ENCODE measurements at regions not wholly inside any gene's neighbourhood (a gene's known extent, or its start where the extent isn't known, plus 50 kb on each side); places are given as distances from the start of the nearest gene placed in this dataset.
"Not testable (repeated sequence)": the region's sequence is repeated elsewhere in the genome, so short reads cannot be mapped to it uniquely, and the experiment has no call there.

GRCh38 chr6:12609751-12610150, 106.8 kb upstream of the PHACTR1 start:
- no peak for DNase-seq (ENCODE audit: low read depth in 2 of 2)

- DNase-seq (ENCODE audit: low read depth in 2 of 2), result no peak
These were observed 105.7 kb upstream of the PHACTR1 start for GRCh38 chr6:12610862-12611261.

DNA sequence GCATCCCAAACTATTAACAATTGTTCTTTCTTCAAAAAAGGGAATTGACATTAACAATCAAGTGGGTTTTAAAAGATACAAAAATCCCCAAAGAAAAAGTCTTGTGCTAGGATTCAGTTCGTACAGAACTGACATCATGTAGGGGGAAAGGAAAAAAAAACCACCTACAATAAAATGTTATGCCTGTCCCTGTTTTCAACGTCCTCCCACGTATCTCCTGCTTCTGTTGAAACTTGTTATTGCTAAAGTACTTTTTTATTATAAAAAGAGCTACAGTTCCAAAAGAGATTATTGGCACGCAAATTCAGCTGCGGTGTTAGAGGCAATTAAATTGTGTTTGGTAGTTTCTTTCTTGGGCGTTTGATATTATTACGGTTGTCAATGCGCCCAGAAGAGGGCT, 102.8 kb upstream of the PHACTR1 start:
- no peak for DNase-seq (ENCODE audit: low read depth in 2 of 2)

- no peak for DNase-seq (ENCODE audit: low read depth in 2 of 2)
These were observed 102.1 kb upstream of the PHACTR1 start for GRCh38 chr6:12614456-12614855.

- no peak for DNase-seq (ENCODE audit: low read depth in 2 of 2)
These were observed 98.3 kb upstream of the PHACTR1 start for GRCh38 chr6:12618296-12618695.

DNA sequence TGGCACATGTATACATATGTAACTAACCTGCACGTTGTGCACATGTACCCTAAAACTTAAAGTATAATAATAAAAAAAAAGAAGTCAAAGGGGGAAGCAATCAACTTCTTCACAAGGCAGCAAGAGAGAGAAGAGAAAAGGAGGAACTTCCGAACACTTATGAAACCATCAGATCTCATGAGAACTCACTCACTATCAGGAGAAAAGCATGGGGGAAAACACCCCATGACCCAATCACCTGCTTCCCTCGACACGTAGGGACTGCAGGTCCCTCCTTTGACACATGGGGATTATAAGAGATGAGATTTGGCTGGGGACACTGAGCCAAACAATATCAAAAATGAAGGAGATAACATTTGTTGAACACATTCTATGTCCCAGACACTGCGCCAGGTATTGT, 94.8 kb upstream of the PHACTR1 start:
- DNase-seq (ENCODE audit: low read depth in 2 of 2), result no peak

DNA sequence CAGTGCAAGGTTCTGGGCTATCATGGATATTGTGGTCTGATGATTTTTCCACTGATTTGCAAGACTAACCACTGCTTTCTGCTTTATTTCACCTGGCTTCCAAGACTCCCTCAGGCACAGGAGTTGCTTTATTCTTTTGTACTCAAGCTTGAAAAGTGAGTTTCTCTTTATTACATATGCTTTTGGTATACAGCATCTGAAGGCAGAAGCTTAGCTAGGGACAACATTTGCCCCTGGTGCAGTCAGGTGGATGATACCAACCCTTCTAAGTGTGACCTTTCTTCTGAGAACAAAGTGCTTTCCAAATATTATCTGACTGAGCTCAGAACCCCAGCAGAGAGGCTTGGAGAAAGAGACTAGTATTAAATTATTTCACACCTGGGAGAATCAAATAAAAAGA, 94.0 kb upstream of the PHACTR1 start:
- DNase-seq (ENCODE audit: low read depth in 2 of 2), result no peak

DNA sequence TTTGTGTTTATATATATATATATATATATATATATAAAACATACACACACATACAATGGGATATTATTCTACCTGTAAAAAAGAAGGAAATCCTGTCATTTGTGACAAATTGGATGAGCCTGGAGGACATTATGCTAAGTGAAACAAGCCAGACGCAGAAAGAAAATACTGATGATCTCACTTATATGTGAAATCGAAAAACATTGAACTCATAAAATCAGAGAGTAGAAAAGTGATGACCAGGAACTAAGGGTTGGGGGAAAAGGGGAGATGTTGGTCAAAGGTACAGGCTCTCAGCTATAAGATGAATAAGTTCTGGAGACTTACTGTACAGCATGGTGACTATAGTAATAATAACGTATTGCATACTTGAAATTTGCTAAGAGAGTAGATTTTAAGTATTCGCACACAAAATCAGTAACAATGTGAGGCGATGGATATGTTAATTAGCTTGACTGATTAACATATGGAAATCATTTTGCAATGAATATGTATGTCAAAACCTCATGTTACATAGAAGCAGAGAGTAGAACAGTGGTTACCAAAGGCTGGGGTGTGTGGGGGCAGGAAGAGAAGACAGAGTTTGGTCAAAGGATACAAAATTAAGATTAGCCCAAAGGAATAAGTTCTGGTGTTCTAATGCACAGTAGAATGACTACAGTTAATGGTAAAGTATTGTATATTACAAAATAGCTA, 92.3 kb upstream of the PHACTR1 start:
- no peak for DNase-seq (ENCODE audit: low read depth in 2 of 2)

DNA sequence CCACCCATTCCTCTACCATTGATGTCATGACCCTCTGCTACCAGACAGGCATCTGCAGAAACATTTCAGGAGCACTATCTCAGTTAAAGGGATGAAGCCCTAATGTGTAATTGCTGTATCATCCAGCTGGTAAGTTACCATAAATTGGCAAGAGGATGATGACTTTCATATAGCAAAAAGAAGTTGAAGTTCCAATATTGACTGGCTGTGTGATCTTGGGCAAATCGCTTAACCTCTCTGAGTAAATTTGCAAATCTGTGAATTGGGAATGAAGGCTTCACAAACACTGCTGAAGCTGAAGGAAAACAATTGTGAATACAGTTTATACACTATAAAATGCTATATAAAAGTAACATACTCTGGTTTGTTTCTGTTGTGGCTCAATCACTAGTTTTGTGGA, 89.5 kb upstream of the PHACTR1 start:
- no peak for DNase-seq (ENCODE audit: low read depth in 2 of 2)

DNA sequence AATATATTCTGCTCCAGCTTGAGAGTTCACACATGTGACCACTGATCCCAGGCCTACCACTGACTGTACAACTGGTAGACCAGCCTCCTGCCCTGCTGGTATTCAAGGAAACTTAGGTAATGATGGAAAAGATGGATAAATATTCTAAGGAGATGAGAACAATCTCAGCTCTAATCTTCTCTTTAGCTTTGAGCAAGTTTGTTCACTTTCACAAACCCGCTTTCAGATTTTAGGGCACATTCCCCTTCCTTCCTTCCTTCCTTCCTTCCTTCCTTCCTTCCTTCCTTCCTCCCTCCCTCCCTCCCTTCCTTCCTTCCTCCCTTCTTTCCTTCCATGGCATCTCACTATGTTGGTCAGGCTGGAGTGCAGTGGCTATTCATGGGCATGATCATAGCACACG, 88.2 kb upstream of the PHACTR1 start:
- DNase-seq (ENCODE audit: low read depth in 2 of 2), result no peak

- DNase-seq (ENCODE audit: low read depth in 2 of 2), result not testable (repeated sequence)
These were observed 82.8 kb upstream of the PHACTR1 start for GRCh38 chr6:12633746-12634145.

GRCh38 chr6:12635375-12635774, 81.2 kb upstream of the PHACTR1 start:
- DNase-seq (ENCODE audit: low read depth in 2 of 2), result no peak

DNA sequence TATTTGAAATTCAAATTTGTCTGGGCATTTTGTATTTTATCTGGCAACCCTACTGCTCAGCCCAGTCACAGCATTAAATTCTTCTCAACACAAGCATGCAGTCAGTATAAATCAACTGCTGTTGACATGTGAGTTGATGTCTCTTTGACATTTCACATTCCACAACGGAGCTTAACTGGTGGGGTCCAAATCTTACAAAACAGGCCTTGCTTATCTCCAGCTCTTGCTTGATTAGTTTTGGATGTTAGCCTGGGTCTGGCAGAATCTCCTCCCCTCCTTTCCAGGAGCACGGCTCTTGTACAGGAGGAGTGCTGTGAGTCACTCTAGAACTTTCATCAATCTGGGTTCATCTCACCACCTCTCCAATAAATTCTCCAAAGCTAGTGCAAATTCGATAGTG, 80.8 kb upstream of the PHACTR1 start:
- no peak for DNase-seq (ENCODE audit: low read depth in 2 of 2)

- peak; percentile 6 for DNase-seq (ENCODE audit: low read depth in 2 of 2)
These were observed 80.2 kb upstream of the PHACTR1 start for GRCh38 chr6:12636336-12636735.

GRCh38 chr6:12637960-12638641, 78.5 kb upstream of the PHACTR1 start:
- DNase-seq (ENCODE audit: low read depth in 2 of 2), result peak; percentile 7 to 59

DNA sequence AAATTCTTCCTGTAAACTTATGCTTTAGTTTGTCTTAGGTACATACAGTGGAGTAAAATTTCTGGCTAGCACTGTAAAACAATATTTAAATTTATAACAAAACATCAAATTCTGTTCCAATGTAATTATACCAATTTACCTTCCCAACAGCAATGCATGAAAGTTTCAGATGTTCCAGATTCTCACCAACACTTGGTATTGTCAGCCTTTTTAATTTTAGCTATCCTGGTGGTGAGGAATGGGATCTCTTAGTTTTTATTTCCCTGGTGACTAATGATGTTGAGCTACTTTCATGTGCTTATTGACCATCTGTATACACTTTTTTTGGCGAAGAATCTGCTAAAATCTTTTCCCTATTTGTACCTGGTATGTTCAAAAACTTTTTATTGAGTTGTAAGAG, 76.1 kb upstream of the PHACTR1 start:
- no peak for DNase-seq (ENCODE audit: low read depth in 2 of 2)

DNA sequence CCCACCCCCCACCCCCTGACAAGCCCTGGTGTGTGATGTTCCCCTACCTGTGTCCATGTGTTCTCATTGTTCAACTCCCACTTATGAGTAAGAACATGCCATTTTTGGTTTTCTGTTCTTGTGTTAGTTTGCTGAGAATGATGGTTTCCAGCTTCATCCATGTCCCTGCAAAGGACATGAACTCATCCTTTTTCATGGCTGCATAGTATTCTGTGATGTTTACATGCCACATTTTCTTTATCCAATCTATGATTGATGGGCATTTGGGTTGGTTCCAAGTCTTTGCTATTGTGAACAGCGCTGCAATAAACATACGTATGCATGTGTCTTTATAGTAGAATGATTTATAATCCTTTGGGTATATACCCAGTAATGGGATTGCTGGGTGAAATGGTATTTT, 74.8 kb upstream of the PHACTR1 start:
- DNase-seq (ENCODE audit: low read depth in 2 of 2), result not testable (repeated sequence)

DNA sequence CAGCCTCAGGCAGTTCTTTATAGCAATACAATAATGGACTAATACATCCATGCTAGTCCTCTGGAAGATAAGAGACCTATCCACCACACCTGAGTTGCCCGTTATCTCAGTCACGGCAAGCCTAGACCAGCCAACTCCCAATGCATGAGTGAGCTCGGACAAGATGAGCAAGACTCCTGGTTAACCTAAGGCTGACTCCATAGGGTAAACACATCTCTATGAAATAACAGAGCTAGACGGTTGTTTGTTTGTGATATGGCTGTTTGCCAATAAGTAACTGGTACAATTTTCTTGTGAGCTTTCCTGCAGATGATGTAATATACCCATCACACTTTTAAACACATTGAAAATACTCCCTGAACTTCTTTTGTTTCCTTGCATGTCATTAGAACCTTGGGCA, 70.6 kb upstream of the PHACTR1 start:
- no peak for DNase-seq (ENCODE audit: low read depth in 2 of 2)

DNA sequence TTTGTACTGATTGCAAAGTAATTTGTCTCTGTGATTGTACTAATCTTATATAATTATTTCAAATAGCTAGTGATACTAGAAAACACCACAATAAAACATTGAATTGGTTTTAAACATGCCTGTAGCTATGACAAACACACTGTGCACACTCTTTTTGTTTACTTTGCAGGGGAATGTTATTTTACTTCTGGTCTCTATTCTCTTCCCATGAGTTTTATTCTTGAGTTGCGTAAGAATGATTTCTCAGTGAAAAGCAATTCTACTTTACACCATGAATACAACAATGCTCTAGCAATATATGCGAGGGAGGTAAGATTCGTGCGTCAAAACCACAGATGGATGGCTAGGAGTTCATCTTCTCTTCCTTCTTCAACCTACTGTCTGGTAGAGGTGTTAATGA, 68.4 kb upstream of the PHACTR1 start:
- no peak for DNase-seq (ENCODE audit: low read depth in 2 of 2)

DNA sequence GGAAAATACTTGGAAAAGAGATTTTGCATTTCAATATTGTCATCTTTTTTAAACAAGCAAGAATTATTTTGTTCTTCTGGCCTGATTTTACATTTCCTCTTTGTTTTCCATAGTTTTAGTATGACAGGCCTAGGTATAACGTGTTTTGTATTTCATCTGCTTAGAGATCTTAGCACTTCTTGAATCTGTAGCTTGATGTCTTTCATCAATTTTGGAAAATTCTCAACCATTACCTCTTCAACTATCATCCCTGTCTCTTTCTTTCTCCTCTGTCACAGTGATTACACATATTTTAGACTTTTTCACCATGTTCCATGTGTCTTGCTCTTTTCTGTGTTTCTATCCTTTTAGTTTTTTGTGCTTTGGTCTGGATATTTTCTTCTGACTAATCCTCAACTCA, 67.2 kb upstream of the PHACTR1 start:
- DNase-seq (ENCODE audit: low read depth in 2 of 2), result no peak

DNA sequence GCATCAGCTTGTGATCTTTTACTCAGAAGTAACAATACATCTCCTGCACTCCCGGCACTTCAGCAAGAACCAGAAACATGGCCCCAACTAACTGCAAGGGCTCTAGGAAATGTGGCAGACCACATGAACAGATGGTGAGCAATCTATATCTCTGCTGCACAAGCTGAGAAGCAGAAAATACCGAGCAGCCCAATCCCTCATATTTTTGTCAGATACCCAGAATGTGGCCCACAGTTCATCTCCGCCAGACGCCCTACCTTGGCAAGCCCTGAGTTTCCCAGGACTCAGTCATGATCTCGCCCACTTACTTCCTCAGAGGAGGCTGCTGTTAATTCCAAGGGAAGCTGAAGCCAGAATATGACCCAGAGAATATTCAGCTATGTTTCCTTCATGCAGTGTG, 63.1 kb upstream of the PHACTR1 start:
- DNase-seq (ENCODE audit: low read depth in 2 of 2), result no peak

DNA sequence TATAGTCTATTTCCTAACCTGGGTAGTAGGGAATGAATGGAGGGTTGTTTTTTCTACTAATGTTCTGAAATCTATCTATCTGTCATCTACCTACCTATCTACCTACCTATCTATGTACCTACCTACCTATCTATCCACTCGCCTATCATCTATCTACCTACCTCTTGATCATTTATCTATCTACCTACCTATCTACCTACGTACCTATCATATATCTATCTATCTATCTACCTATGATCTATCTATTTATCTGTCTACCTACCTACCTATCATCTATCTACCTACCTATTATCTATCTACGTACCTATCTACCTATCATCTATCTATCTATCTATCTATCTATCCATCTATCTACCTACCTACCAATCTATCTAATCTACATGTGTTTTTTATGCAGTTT, 62.5 kb upstream of the PHACTR1 start:
- no peak for DNase-seq (ENCODE audit: low read depth in 2 of 2)

- DNase-seq (ENCODE audit: low read depth in 2 of 2), result no peak
These were observed 62.1 kb upstream of the PHACTR1 start for GRCh38 chr6:12654514-12654913.

- no peak for DNase-seq (ENCODE audit: low read depth in 2 of 2)
These were observed 59.7 kb upstream of the PHACTR1 start for GRCh38 chr6:12656906-12657305.

Data from dermis microvascular lymphatic vessel endothelial cell (primary cell).